ENCODE measurements at regions not wholly inside any gene's neighbourhood (a gene's known extent, or its start where the extent isn't known, plus 50 kb on each side); places are given as distances from the start of the nearest gene placed in this dataset.

DNA sequence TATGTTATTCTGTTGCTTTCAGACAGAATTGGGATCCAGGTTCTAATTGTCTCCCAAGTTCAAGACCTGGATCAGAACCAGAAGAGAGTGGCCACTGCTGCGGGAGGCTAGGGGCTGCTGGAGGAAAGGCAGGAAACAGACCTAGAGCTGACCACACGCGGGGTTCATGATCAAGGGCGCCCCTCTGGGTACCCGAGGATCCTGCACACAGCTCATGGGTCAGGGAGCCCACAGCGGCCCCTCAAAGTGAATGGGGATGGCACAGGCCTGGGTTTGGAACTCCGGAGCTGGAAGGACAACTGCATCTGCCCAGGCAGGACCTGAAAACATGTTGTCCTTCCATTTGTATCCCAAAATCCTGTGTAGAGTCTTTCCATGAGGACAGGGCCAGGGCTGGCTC lies 107.0 kb downstream of the RMI2 start:
- Mint-ChIP-seq H3K4me1 (ENCODE audit: low read depth) (no peaks in the 10 kb centered on the region), H3K27me3 (ENCODE audit: low read depth) (no peaks in the 10 kb centered on the region), H3K4me3 (no peak overlapping the region), H3K36me3 (ENCODE audit: low read depth) (no peaks in the 10 kb centered on the region), H3K9me3 (no peaks in the 10 kb centered on the region), H3K27ac (no peak overlapping the region)
- CTCF ChIA-PET: interaction anchor here (0.6 kb wide), 1 partner anchor 277 kb away, joined by 3 read pairs; no protein-coding TSS in a partner anchor
- intact Hi-C loops (cut with micrococcal nuclease): no loop called here
- no peak for DNase-seq

DNA sequence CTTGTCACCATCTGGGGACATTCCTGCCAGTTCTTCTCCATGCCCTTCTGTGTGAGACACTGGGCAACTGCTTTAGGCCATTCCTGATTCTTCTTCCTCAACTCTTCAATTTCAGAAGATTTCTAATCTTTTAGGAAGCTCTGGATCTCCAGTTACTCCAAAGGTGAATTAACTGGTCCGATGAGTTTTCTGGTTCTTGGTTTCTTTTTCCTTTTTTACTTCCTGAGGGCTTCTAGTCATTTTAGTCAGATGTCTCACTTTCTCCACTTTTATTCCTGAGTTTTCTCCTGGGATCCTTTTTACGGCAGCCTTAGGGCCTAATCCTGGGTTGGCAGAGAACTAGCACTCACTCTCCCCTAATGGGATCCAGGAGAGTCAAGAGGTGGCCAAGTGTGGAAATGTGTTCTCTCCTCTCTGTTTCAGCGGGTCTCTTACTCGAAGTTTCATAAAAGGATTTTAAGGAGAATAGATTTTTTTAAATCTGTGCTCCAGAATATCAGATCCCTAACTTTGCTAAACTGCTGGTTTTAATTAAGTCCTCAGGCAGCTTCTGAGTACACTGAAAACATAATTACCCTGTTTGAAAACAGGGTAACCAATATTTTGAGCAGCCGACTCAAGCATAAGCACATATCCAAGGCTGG lies 107.6 kb downstream of the RMI2 start:
- H3K27me3 Mint-ChIP-seq (ENCODE audit: low read depth): no peaks in the 10 kb centered on the region
- DNase-seq: no peak
- no peaks in the 10 kb centered on the region for H3K4me1 Mint-ChIP-seq (ENCODE audit: low read depth)
- no peaks in the 10 kb centered on the region for H3K36me3 Mint-ChIP-seq (ENCODE audit: low read depth)
- intact Hi-C loops (cut with micrococcal nuclease): no loop called here
- H3K4me3 Mint-ChIP-seq: no peak overlapping the region
- no peaks in the 10 kb centered on the region for H3K9me3 Mint-ChIP-seq
- H3K27ac Mint-ChIP-seq: no peak overlapping the region
- CTCF ChIA-PET: interaction anchor here (0.6 to 1.0 kb wide), 2 partner anchors 12 to 276 kb away, joined by 3 read pairs; no protein-coding TSS in a partner anchor

DNA sequence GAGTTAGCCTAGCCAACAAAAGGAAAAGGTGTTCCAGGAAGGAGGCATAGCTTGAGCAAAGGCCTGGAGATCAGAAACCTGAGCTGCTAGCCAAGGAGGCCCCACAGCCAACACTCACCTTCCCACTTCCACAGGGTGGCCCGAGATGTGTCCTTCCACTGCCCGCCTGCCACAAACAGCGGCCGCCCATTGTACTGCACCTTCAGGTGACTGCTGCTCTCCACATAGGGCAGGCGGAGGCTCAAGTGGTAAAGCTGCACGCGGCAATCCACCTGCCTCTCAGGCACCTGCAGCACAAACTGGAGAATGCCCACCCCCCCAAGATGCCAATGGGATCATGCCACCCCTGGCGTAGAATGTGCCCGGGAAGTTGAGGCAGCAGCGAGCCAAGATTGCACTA lies 111.5 kb downstream of the RMI2 start:
- Mint-ChIP-seq H3K4me3 (no peak overlapping the region), H3K27me3 (ENCODE audit: low read depth) (no peaks in the 10 kb centered on the region), H3K27ac (no peak overlapping the region), H3K4me1 (ENCODE audit: low read depth) (no peaks in the 10 kb centered on the region), H3K36me3 (ENCODE audit: low read depth) (no peaks in the 10 kb centered on the region), H3K9me3 (no peaks in the 10 kb centered on the region)
- CTCF ChIA-PET: interaction anchor here (0.7 kb wide), 1 partner anchor 34 kb away, joined by 3 read pairs; no protein-coding TSS in a partner anchor
- intact Hi-C loops (cut with micrococcal nuclease): no loop called here
- no peak for DNase-seq

DNA sequence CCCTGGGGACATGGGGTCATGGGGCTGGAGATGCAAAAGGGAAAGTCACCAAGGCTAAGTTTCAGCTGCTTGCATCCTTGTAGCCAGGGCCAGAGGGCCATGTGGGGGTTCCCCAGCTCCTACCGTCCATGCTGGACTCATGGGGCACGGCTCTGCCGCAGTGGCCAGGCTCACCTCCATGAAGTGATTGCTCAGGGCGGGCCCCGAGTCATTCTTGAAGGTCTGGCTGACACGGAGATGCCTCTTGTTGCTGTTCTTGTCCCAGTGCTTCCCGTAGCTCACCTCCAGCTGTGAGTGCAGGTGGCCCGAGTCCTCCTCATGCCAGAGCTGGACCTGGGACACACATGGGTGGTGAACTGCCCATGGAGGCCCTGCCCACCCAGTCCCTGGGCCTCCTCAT lies 114.5 kb downstream of the RMI2 start:
- no peak for DNase-seq
- Mint-ChIP-seq H3K27me3 (ENCODE audit: low read depth) (no peaks in the 10 kb centered on the region), H3K27ac (no peak overlapping the region), H3K4me3 (no peak overlapping the region), H3K36me3 (ENCODE audit: low read depth) (no peaks in the 10 kb centered on the region), H3K4me1 (ENCODE audit: low read depth) (no peaks in the 10 kb centered on the region), H3K9me3 (no peaks in the 10 kb centered on the region)
- CTCF ChIA-PET: no interaction called here
- intact Hi-C loops (cut with micrococcal nuclease): no loop called here

DNA sequence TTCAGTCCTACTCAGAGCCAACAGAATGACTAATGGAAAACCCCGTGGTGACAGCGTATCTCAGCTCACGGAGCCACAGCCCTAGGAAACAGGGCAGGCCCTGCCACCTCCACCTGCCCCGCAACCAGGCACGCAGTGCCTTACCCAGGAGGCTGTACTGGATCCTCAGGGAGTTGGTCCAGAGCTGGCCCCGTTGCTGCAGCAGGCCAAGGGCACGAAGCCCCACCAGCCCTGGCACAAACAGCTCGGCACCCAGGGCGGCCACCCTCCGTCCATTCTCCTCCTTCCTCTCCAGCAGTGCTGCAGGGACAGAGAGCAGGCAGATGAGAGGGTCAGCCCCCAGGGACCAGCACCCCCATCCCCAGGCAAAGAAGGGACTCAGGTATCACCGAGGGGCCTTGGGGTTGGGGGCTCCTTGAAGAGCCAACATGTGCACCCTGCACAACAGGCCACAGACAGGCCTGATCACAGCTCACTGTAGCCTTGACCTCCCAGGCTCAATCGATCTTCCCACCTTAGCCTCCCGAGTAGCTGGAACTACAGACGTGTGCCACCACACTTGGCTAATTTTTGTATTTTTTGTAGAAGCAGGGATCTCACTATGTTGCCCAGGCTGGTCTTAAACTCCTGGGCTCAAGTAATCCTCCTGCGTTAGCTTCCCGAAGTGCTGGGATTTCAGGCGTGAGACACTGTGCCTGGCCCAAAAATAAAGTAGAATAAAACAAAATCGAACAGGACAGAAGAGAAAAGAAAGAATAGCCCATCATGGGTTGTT lies 115.7 kb downstream of the RMI2 start:
- Mint-ChIP-seq H3K4me3 (no peak overlapping the region), H3K27ac (no peak overlapping the region), H3K4me1 (ENCODE audit: low read depth) (no peaks in the 10 kb centered on the region), H3K36me3 (ENCODE audit: low read depth) (no peaks in the 10 kb centered on the region), H3K9me3 (no peaks in the 10 kb centered on the region), H3K27me3 (ENCODE audit: low read depth) (no peaks in the 10 kb centered on the region)
- intact Hi-C loops (cut with micrococcal nuclease): no loop called here
- CTCF ChIA-PET: no interaction called here
- DNase-seq: no peak

DNA sequence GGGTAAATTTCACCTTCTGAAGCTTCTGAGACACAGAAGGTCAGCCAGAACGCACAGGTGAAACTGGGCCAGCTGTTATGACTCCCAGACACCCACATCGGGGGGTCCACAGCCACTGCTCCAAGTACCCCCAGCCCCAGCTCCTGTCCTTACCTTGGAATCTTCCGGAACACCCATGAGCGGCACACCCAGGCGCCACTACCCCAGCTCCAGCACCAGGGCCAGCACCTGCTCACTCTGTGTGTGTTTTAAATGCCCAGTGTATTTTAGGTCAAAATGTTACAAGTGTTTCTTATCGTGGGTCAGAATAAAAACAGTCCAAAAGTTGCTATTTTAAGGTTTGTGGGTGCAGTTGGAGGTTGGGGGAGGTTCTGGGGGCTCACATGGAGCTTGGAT lies 116.3 kb downstream of the RMI2 start:
- H3K27me3 Mint-ChIP-seq (ENCODE audit: low read depth): no peaks in the 10 kb centered on the region
- H3K4me3 Mint-ChIP-seq: no peak overlapping the region
- no peaks in the 10 kb centered on the region for H3K4me1 Mint-ChIP-seq (ENCODE audit: low read depth)
- DNase-seq: no peak
- no peak overlapping the region for H3K27ac Mint-ChIP-seq
- no peaks in the 10 kb centered on the region for H3K36me3 Mint-ChIP-seq (ENCODE audit: low read depth)
- CTCF ChIA-PET: no interaction called here
- intact Hi-C loops (cut with micrococcal nuclease): no loop called here
- H3K9me3 Mint-ChIP-seq: no peaks in the 10 kb centered on the region

DNA sequence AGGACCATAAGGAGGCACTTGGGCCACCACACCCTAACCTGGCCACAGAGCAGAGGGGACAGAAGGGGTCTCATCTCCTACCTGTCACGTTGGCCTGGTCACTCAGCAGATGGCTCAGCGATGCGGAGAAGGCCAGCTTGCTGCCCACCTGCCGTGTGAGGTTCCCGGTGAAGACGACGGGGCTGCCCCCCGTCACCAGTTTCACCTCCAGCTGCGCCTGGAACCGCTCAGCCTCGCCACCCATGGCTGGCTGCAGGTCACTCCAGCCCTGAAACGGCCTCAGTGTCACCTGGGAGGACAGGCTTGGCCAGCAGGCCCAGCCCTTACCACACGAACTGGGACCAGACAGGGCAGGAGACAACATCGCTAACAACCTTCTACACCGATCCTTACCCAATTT lies 116.8 kb downstream of the RMI2 start:
- H3K27me3 Mint-ChIP-seq (ENCODE audit: low read depth): no peaks in the 10 kb centered on the region
- no peak overlapping the region for H3K27ac Mint-ChIP-seq
- H3K9me3 Mint-ChIP-seq: no peaks in the 10 kb centered on the region
- no peaks in the 10 kb centered on the region for H3K4me1 Mint-ChIP-seq (ENCODE audit: low read depth)
- CTCF ChIA-PET: no interaction called here
- no peaks in the 10 kb centered on the region for H3K36me3 Mint-ChIP-seq (ENCODE audit: low read depth)
- H3K4me3 Mint-ChIP-seq: no peak overlapping the region
- intact Hi-C loops (cut with micrococcal nuclease): no loop called here
- DNase-seq: no peak

DNA sequence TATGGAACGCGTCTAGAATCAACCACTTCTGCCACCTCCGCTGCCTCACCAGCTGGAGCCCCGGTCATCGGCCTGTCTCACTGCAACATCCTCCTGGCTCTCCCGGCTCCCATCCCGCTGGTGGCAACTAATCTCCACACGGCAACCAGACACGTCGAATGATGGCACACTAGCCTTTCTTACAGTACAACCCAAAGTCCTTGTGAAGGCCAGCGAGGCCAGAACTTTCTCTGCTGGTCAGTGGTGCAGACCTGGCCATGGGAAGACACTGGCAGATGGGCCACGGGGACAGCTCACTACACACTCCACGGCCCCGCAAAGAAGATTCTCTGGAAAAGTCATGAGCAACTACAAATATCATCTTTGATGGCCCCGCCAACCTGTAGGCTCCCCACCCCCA lies 117.6 kb downstream of the RMI2 start:
- Mint-ChIP-seq H3K27me3 (ENCODE audit: low read depth) (no peaks in the 10 kb centered on the region), H3K36me3 (ENCODE audit: low read depth) (no peaks in the 10 kb centered on the region), H3K9me3 (no peaks in the 10 kb centered on the region), H3K4me1 (ENCODE audit: low read depth) (no peaks in the 10 kb centered on the region), H3K4me3 (no peak overlapping the region), H3K27ac (no peak overlapping the region)
- CTCF ChIA-PET: no interaction called here
- intact Hi-C loops (cut with micrococcal nuclease): no loop called here
- DNase-seq: no peak

DNA sequence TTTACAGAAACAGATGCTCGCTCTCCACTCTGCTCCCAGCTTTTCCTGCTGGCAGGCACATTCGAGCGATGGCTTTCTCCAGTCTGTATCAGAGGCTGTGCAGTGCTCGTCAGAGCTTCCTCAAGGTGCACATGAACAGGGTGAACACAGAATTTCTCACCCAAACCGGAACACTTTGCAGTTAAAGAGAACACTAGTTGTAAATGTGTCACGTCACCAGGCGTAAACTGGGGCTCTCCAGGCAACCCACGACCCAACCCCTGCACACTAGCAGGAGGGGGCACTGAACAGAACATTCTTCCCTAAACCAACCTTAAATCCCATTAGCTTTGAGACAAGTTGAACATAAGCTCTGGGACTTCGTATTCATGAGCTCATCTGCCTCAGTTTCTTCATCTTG lies 119.0 kb downstream of the RMI2 start:
- Mint-ChIP-seq H3K4me3 (no peak overlapping the region), H3K27me3 (ENCODE audit: low read depth) (no peaks in the 10 kb centered on the region), H3K9me3 (no peaks in the 10 kb centered on the region), H3K36me3 (ENCODE audit: low read depth) (no peaks in the 10 kb centered on the region), H3K27ac (no peak overlapping the region), H3K4me1 (ENCODE audit: low read depth) (no peaks in the 10 kb centered on the region)
- DNase-seq: no peak
- intact Hi-C loops (cut with micrococcal nuclease): no loop called here
- CTCF ChIA-PET: interaction anchor here (1.0 kb wide), 1 partner anchor 11 kb away, joined by 3 read pairs; no protein-coding TSS in a partner anchor

DNA sequence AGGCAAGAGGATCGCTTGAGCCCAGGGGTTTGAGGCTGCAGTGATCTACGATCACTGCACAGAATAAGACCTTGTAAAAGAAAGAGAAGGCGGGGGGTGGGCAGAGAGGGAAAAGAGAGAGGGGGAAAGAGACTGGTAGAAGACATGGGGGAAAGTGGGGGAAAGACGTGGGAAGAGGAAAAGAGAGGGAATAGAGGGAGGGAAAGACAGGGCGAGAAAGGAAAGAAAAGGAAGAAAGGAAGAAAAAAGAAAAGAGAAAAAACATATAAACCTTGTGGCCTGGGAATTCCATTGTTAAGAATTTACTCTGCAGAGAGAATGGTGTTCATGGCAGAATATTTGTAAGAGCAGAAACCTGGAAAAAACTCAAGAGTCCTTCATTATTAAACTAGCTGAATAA lies 120.4 kb downstream of the RMI2 start:
- H3K27ac Mint-ChIP-seq: no peak overlapping the region
- intact Hi-C loops (cut with micrococcal nuclease): no loop called here
- DNase-seq: no peak
- no peak overlapping the region for H3K4me3 Mint-ChIP-seq
- H3K4me1 Mint-ChIP-seq (ENCODE audit: low read depth): no peaks in the 10 kb centered on the region
- CTCF ChIA-PET: interaction anchor here (0.7 kb wide), 1 partner anchor 10 kb away, joined by 3 read pairs; no protein-coding TSS in a partner anchor
- H3K9me3 Mint-ChIP-seq: no peaks in the 10 kb centered on the region
- no peaks in the 10 kb centered on the region for H3K36me3 Mint-ChIP-seq (ENCODE audit: low read depth)
- H3K27me3 Mint-ChIP-seq (ENCODE audit: low read depth): no peaks in the 10 kb centered on the region

DNA sequence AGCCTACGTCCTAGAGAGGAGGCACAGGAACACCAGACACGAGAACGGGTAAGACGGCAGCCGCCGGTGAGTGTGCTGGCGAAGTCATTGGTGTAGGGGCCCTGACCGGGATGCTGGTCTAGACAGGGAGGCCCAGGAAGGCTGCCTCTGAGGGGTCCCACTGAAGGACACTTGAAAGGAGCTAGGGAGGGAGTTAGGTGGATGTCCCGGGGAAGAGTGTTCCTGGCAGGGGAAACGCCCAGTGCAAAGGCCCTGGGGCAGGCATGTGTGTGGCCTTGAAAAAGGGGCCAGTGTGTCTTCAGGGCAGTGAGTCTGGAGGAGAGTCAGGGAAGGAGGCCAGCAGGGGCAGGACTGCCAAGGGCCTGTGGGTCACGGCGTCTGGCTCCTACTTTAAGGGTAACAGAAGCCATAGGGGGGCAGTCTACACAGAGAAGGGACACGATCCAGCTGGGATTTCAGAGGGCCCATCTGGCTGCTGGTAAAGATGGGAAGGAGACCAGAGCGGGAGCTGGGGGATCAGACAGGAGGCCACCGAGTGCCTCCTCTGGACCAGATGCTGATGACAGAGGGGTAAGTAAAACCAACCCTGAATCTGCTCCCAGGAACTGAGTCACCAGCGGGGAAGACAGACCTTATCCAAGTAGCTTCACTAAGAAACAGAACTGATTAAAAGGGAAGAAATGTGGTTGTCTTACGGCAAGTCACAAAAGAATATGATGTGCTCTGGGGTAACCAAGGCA lies 115.9 kb downstream of the LITAF start:
- Mint-ChIP-seq H3K4me3 (no peak overlapping the region), H3K36me3 (ENCODE audit: low read depth) (no peaks in the 10 kb centered on the region), H3K27ac (no peak overlapping the region), H3K4me1 (ENCODE audit: low read depth) (no peaks in the 10 kb centered on the region), H3K27me3 (ENCODE audit: low read depth) (no peaks in the 10 kb centered on the region), H3K9me3 (no peaks in the 10 kb centered on the region)
- CTCF ChIA-PET: interaction anchor here (0.8 kb wide), 1 partner anchor 14 kb away, joined by 3 read pairs; no protein-coding TSS in a partner anchor
- DNase-seq: no peak
- intact Hi-C loops (cut with micrococcal nuclease): no loop called here

DNA sequence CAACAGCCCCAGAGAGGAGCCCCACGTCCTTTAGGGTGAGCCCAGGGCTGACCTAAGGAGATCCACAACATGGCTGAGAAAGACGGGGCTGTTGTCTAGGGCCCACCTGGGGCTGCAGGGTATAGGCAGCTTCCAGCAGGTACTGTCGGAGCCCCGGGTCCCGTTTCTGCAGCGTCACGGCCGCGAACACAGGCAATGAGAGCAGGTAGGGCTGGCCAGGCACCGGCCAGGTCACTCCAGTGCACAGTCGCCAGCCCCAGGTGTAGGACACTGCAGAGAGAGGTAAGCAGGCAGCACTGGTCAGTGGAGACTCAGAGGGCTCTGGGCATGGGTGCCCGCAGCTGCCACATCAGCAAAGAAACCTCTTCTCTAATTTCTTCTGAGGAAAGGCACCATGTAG lies 115.2 kb downstream of the LITAF start:
- DNase-seq: no peak
- no peaks in the 10 kb centered on the region for H3K36me3 Mint-ChIP-seq (ENCODE audit: low read depth)
- no peaks in the 10 kb centered on the region for H3K9me3 Mint-ChIP-seq
- no peak overlapping the region for H3K27ac Mint-ChIP-seq
- CTCF ChIA-PET: no interaction called here
- no peaks in the 10 kb centered on the region for H3K27me3 Mint-ChIP-seq (ENCODE audit: low read depth)
- no peak overlapping the region for H3K4me3 Mint-ChIP-seq
- intact Hi-C loops (cut with micrococcal nuclease): no loop called here
- H3K4me1 Mint-ChIP-seq (ENCODE audit: low read depth): no peaks in the 10 kb centered on the region
